NCI-H446 (cell line): ENCODE measurements at regions not wholly inside any gene's neighbourhood (a gene's known extent, or its start where the extent isn't known, plus 50 kb on each side); places are given as distances from the start of the nearest gene placed in this dataset.
"Not testable (repeated sequence)": the region's sequence is repeated elsewhere in the genome, so short reads cannot be mapped to it uniquely, and the experiment has no call there.

Experiments used
- DNase-seq, 2 experiments: peaks; one replicate each; lab custom pipeline; 2025; lab: John Stamatoyannopoulos, UW

DNA sequence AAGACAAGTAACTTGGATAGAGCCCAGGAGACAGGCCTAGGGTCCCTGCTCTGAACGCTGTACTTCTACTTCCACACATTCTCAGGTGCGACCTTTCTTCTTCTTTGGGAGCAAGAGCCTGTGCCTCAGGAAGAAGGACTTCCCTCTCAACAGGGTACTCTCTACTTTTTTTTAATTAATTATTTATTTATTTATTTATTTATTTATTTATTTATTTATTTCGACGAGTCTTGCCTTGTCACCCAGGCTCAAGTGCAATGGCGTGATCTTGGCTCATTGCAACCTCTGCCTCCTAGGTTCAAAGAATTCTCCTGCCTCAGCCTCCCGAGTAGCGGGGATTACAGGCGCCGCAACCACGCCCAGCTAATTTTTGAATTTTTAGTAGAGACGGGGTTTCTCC, 361.6 kb downstream of the FAM72C start:
- DNase-seq, result no peak

GRCh38 chr1:143604887-143605286, 366.9 kb downstream of the FAM72C start:
- no peak for DNase-seq

- DNase-seq, result no peak
Observed at GRCh38 chr1:143584508-143584907, 387.3 kb downstream of the FAM72C start.

- DNase-seq, result no peak
Observed at GRCh38 chr1:143574891-143575520, 396.8 kb downstream of the FAM72C start.

- DNase-seq, result not testable (repeated sequence)
Observed at GRCh38 chr1:143572661-143573060, 399.1 kb downstream of the FAM72C start.

- DNase-seq, result not testable (repeated sequence)
Observed at GRCh38 chr1:143563761-143564160, 408.0 kb downstream of the FAM72C start.

DNA sequence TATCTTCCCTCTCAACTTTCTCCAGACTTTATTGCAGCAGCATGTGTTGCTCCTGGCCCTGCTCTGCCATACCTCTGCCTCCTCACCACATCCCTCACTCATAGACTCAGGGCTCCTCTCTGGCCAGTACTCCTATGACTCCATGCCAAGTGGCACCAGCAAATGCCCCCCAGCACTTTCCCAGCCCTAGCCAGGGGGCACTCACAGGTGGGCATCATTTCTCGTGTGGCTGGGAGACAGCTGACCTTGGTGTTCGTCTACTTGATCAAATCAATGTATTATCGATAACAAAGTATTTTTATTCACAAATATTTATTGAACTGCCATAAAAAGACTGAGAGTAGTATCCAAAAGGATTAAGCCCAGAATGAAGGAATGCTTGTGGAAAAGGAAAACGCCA, 418.2 kb downstream of the FAM72C start:
- DNase-seq, result no peak

GRCh38 chr1:143504703-143505102, 467.1 kb downstream of the FAM72C start:
- not testable (repeated sequence) for DNase-seq

DNA sequence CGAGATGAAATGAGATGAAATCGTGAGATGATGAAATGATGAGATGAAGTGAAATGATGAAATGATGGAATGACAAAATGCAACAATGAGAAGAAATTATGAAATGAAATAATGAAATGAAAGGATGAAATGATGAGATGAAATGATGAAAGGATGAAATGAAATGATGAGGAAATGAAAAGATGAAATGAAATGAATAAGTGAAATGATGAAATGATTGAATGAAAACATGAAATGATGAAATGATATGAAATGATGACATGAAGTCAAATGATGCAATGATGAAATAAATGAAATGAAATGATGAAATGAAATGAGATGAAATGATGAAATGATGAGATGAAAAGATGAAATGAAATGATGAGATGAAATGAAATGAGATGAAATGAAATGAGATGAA, 467.7 kb downstream of the FAM72C start:
- DNase-seq, result not testable (repeated sequence)

- not testable (repeated sequence) for DNase-seq
Observed at GRCh38 chr1:143503048-143503447, 468.7 kb downstream of the FAM72C start.

- DNase-seq, result not testable (repeated sequence)
Observed at GRCh38 chr1:143502038-143502437, 469.7 kb downstream of the FAM72C start.

DNA sequence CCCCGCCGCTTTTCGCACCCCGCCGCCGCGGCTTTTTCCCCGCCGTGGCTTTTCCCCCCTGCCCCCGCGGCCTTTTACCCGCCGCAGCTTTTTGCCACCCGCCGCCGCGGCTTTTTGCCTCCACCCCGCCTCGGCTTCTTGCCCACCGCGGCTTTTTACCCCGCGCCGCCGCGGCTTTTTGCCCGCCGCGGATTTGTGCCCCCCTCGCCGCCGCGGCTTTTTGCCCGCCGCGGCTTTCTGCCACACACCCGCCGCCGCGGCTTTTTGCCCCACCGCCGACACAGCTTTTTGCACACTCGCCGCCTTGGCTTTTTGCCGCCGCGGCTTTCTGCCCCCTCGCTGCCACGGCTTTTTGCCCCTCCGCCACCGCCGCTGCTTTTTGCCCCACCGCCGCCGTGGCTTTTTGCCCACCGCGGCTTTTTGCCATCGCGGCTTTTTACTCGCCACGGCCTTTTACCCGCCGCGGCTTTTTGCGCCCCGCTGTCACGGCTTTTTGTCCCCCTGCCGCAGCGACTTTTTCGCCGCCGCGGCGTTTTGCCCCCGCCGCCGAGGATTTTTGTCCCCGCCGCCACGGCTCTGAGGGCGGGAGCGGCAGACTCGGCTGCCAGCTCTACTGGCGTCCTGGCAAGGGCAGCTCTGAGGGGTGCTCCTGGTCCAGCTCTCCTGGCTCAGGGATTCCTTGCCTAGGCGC, 473.6 kb downstream of the FAM72C start:
- not testable (repeated sequence) for DNase-seq

- DNase-seq, result no peak
Observed at GRCh38 chr1:143497374-143497747, 474.4 kb downstream of the FAM72C start.

- not testable (repeated sequence) for DNase-seq
Observed at GRCh38 chr1:143496526-143497373, 475.0 kb downstream of the FAM72C start.
